Endothelial cell of umbilical vein (primary cell): ENCODE measurements at regions not wholly inside any gene's neighbourhood (a gene's known extent, or its start where the extent isn't known, plus 50 kb on each side); places are given as distances from the start of the nearest gene placed in this dataset.

Source experiments
- BruUV-seq: library from RNA; stranded (reverse); fragments of 400-500 nt; replicated peaks from 2 replicates; lab custom pipeline; 2021; lab: Mats Ljungman, UMichigan
- CTCF ChIA-PET: fragments of 300-600, 350-600 bp; sonication (Branson Sonifier 250); formaldehyde crosslinking; loops from one replicate; lab custom pipeline; 2021; ENCODE audit warnings: antibody characterized with exemption, inconsistent platforms; lab: Charles Lee
- POLR2A ChIA-PET: fragments of 300-600, 350-600 bp; sonication (Branson Sonifier 250); formaldehyde crosslinking; loops from one replicate; lab custom pipeline; 2021; ENCODE audit warnings: antibody characterized with exemption, inconsistent platforms; lab: Charles Lee
- DNase-seq: peaks from one replicate; pipeline ENCODE4 v3.0.0-alpha.2; 2011; ENCODE audit warnings: low read depth, low spot score
- FAIRE-seq: peaks from 2 replicates; lab custom pipeline; 2011; peaks lifted over from hg19 to GRCh38; lab: Jason Lieb, UNC
- H2AFZ ChIP-seq: 2 replicates; pipeline ENCODE4 v1.6.0; 2012; ENCODE audit warnings: low read depth, low read length, control low read depth, inconsistent platforms
- H3K27ac ChIP-seq: 2 replicates; pipeline ENCODE4 v1.5.1; 2011; ENCODE audit warnings: low read depth, mild to moderate bottlenecking, control low read depth, low read length, moderate library complexity; ENCODE audit not compliant: insufficient read depth
- H3K27me3 ChIP-seq, 2 experiments: 2 replicates each; pipeline versions ENCODE4 v1.6.0 to v1.6.1; 2011; ENCODE audit warnings: low read length in 2 of 2, mixed read lengths in 1 of 2; ENCODE audit not compliant: control insufficient read depth in 2 of 2, insufficient read depth in 2 of 2
- H3K36me3 ChIP-seq, 2 experiments: 2 replicates in 1 of 2; 3 replicates in 1 of 2; pipeline ENCODE4 v1.5.1; 2011; ENCODE audit warnings: low read length in 2 of 2, mild to moderate bottlenecking in 1 of 2, moderate library complexity in 1 of 2; ENCODE audit not compliant: control insufficient read depth in 2 of 2, insufficient read depth in 2 of 2; ENCODE audit errors: extremely low read depth in 1 of 2
- H3K4me1 ChIP-seq: 3 replicates; pipeline ENCODE4 v1.5.1; 2011; ENCODE audit warnings: mild to moderate bottlenecking, low read length; ENCODE audit not compliant: control insufficient read depth, insufficient read depth; ENCODE audit errors: extremely low read depth
- H3K4me2 ChIP-seq: 2 replicates; pipeline ENCODE4 v1.6.1; 2011; ENCODE audit warnings: low read length, control low read depth, mixed read lengths; ENCODE audit not compliant: insufficient read depth
- H3K4me3 ChIP-seq, 3 experiments: fragments of 200-600 bp in 1 of 3; sonication (generic), shearing (Covaris generic) in 1 of 3; replicated peaks in 1 of 3; 2 replicates each; pipeline ENCODE4 v1.5.1; 2011 to 2016; ENCODE audit warnings: control low read depth in 3 of 3, low read length in 3 of 3, mild to moderate bottlenecking in 2 of 3, inconsistent platforms in 1 of 3, low read depth in 1 of 3, moderate library complexity in 1 of 3; ENCODE audit not compliant: insufficient read depth in 1 of 3
- H3K79me2 ChIP-seq: 2 replicates; pipeline ENCODE4 v1.6.0; 2012; ENCODE audit warnings: low read length, inconsistent platforms; ENCODE audit not compliant: control insufficient read depth, insufficient read depth
- H3K9ac ChIP-seq: replicated peaks from 2 replicates; pipeline ENCODE3; 2011; ENCODE audit warnings: low read length, control low read depth; ENCODE audit not compliant: insufficient read depth; ENCODE audit errors: extremely low read depth
- H3K9me1 ChIP-seq: replicated peaks from 3 replicates; pipeline ENCODE4 v1.6.0; 2011; ENCODE audit warnings: mild to moderate bottlenecking, low read length; ENCODE audit not compliant: control insufficient read depth, insufficient read depth; ENCODE audit errors: extremely low read depth
- H3K9me3 ChIP-seq: replicated peaks from 2 replicates; pipeline ENCODE4 v1.5.1; 2012; ENCODE audit warnings: low read length, inconsistent platforms; ENCODE audit not compliant: control insufficient read depth, insufficient read depth
- H4K20me1 ChIP-seq: replicated peaks from 2 replicates; pipeline ENCODE3; 2011; ENCODE audit warnings: mild to moderate bottlenecking, low read length; ENCODE audit not compliant: control insufficient read depth, insufficient read depth; ENCODE audit errors: extremely low read depth
- CTCF ChIP-seq, 2 donors: IDR thresholded peaks; 1 replicate in 1 of 2; 2 replicates in 1 of 2; pipeline ENCODE4 v1.5.1; 2011; ENCODE audit warnings: low read length in 2 of 2, mild to moderate bottlenecking in 2 of 2, moderate library complexity in 2 of 2, control low read depth in 1 of 2, inconsistent platforms in 1 of 2, low read depth in 1 of 2; ENCODE audit not compliant: insufficient read depth in 1 of 2; ENCODE audit errors: extremely low read depth in 1 of 2
- EZH2 ChIP-seq: IDR thresholded peaks from 2 replicates; pipeline ENCODE4 v1.6.1; 2012; ENCODE audit warnings: borderline replicate concordance, low read depth, mild to moderate bottlenecking, moderate library complexity, low read length, inconsistent platforms; ENCODE audit not compliant: severe bottlenecking
- FOS ChIP-seq: IDR thresholded peaks from 2 replicates; pipeline ENCODE4 v1.6.1; 2011; ENCODE audit warnings: mild to moderate bottlenecking, low read length, moderate library complexity, borderline replicate concordance; ENCODE audit not compliant: insufficient read depth
- GATA2 ChIP-seq: IDR thresholded peaks from 2 replicates; pipeline ENCODE4 v1.7.0; 2011; ENCODE audit warnings: low read depth, mild to moderate bottlenecking, moderate library complexity, mixed read lengths, low read length; ENCODE audit not compliant: insufficient read length, insufficient read depth
- JUN ChIP-seq: IDR thresholded peaks from 2 replicates; pipeline ENCODE4 v1.6.1; 2011; ENCODE audit warnings: borderline replicate concordance, low read depth; ENCODE audit not compliant: insufficient read length, insufficient read depth
- MYC ChIP-seq: IDR thresholded peaks from one replicate; pipeline ENCODE4 v1.6.1; 2011; ENCODE audit warnings: mild to moderate bottlenecking, low read depth, low read length
- POLR2A ChIP-seq: IDR thresholded peaks from 2 replicates; pipeline ENCODE4 v1.6.1; 2012; ENCODE audit warnings: low read depth, mild to moderate bottlenecking, control low read depth, low read length
- POLR2AphosphoS5 ChIP-seq: IDR thresholded peaks from 2 replicates; pipeline ENCODE4 v1.6.1; 2012; ENCODE audit warnings: low read depth, mild to moderate bottlenecking, control low read depth, low read length, moderate library complexity; ENCODE audit not compliant: insufficient read depth
- dilution Hi-C: fragments of 300-500 bp; cut with MboI; formaldehyde crosslinking; loops from one replicate; pipeline ENCODE4 v1.15.0; 2019; ENCODE audit warnings: low sequenced_read_pairs; ENCODE audit not compliant: extremely low pct_ligation_motif_present
- intact Hi-C: fragments of 100-400 bp; cut with micrococcal nuclease; formaldehyde crosslinking; loops from one replicate; pipeline ENCODE4 v1.10.0; 2022
- TF ChIP-seq, protein P1 (sequence below): IDR thresholded peaks from 2 replicates; pipeline ENCODE4 v1.6.1; 2011; ENCODE audit not compliant: insufficient read depth, insufficient read length

DNA sequence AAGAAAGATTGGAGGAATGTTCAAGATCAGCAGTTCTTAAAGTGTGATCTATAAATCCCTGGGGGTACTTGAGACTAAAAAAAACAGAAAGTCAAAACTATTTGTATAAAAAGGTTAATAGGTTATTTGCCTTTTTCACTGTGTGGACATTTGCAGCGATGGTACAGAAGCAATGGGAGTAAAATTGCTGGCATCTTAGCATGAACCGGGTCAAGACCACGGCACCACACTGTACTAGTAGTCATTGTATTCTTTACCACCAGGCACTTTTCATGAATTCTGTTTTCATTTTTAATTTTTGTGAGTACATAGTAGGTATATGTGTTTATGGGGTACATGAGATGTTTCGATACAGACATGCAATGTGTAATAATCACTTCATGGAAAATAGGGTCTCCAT, 126.2 kb downstream of the IPO8 start:
- FAIRE-seq, result no peak

More for the DNA sequence above, 126.2 kb downstream of the IPO8 start:
- H3K4me3 ChIP-seq, result no peak overlapping the region
- TF ChIP-seq GATA2 (no peak), POLR2A (no peak), CTCF (IDR thresholded peaks at IDR 0.05; ENCODE audit: extremely low read depth in 1 of 2, insufficient read depth in 1 of 2, low read depth in 1 of 2, low read length in 2 of 2) (no peak), POLR2AphosphoS5 (no peak), EZH2 (no peak), FOS (no peak), MYC (no peak), JUN (no peak)
- TF ChIP-seq, protein P1, sequence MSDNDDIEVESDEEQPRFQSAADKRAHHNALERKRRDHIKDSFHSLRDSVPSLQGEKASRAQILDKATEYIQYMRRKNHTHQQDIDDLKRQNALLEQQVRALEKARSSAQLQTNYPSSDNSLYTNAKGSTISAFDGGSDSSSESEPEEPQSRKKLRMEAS, result no peak
- H3K9ac ChIP-seq, result no peak overlapping the region
- dilution Hi-C loops (no loop called here), intact Hi-C loops (no loop called here)
- CTCF ChIA-PET, result no interaction called here
- no peaks in the 10 kb centered on the region for H3K4me1 ChIP-seq
- no peak overlapping the region for H3K27ac ChIP-seq
- no peak overlapping the region for H2AFZ ChIP-seq
- no peaks in the 10 kb centered on the region for H3K36me3 ChIP-seq
- H3K4me2 ChIP-seq, result no peak overlapping the region
- POLR2A ChIA-PET, result no interaction called here
- H3K9me3 ChIP-seq, result no peaks in the 10 kb centered on the region
- no peaks in the 10 kb centered on the region for H4K20me1 ChIP-seq
- DNase-seq, result no peak
- BruUV-seq, result no TSS peak
- no peaks in the 10 kb centered on the region for H3K9me1 ChIP-seq
- no peaks in the 10 kb centered on the region for H3K79me2 ChIP-seq
- H3K27me3 ChIP-seq, result no peaks in the 10 kb centered on the region
